ENCODE measurements at regions not wholly inside any gene's neighbourhood (a gene's known extent, or its start where the extent isn't known, plus 50 kb on each side); places are given as distances from the start of the nearest gene placed in this dataset.

DNA sequence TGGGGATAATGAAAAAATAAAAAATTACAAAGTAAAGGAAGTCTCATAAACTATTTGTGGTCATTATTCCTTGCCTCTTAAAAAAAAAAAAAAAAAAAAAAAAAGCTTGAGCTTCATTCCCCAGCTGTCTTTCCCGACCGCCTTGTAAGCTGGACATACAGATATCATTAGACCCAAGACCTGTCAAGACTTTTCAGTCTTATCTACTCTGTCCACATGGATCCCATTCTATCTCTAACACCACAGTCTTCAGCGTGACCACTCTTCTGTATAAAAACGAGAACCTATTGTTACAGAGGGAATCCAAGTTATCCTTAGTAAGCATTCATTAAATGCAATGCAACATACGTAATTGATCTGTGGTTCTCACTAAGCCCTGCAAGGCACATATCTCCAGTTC lies 423.5 kb downstream of the MEI4 start:
- WGBS = 82% methylated on average over 5 of the region's 5 CpGs
- no peak for DNase-seq (ENCODE audit: low spot score)
- no peaks in the 10 kb centered on the region for H3K36me3 ChIP-seq (ENCODE audit: control insufficient read depth in 4 of 4, insufficient read depth in 3 of 4, low read depth in 1 of 4, low read length in 3 of 4)

DNA sequence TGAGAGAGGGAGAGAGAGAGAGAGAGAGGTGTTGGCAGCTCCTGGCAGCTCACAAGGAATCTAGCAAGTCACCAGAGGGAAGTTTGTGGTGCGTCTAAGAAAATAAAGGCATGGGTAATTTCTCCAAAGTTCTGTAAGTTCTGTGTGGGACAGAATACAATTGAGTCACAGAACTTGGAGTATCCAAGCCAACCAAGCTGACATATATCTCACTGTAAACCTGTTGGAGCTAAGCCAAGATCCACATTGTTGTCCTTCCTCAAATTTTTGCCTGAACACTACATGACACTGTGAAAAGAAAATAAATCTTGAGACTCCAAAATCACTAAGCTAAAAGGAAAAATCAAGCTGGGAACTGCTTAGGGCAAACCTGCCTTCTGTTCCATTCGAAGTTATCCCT lies 436.7 kb downstream of the MEI4 start:
- WGBS = 68% methylated on average over 2 of the region's 2 CpGs
- no peak overlapping the region for H3K27ac ChIP-seq (ENCODE audit: low read depth in 1 of 2, low read length in 2 of 2)
- H3K4me3 ChIP-seq (ENCODE audit: low read depth in 1 of 3, low read length in 3 of 3) = no peak overlapping the region
- H3K4me1 ChIP-seq (ENCODE audit: control insufficient read depth in 4 of 4, insufficient read depth in 4 of 4, low read length in 3 of 4) = no peaks in the 10 kb centered on the region
- H3K9me3 ChIP-seq (ENCODE audit: control insufficient read depth in 4 of 4, low read length in 3 of 4) = no peaks in the 10 kb centered on the region
- H3K27me3 ChIP-seq (ENCODE audit: control insufficient read depth in 4 of 4, insufficient read depth in 4 of 4, low read length in 3 of 4) = no peaks in the 10 kb centered on the region
- no peaks in the 10 kb centered on the region for H3K36me3 ChIP-seq (ENCODE audit: control insufficient read depth in 4 of 4, insufficient read depth in 3 of 4, low read depth in 1 of 4, low read length in 3 of 4)
- no peak for DNase-seq (ENCODE audit: low spot score)
- no peak for TF ChIP-seq YY1 (IDR thresholded peaks at IDR 0.05)
- TF ChIP-seq RAD21 (IDR thresholded peaks at IDR 0.05) = no peak
- TF ChIP-seq EGR1 (IDR thresholded peaks at IDR 0.05; ENCODE audit: low read depth in 2 of 2) = no peak
- no peak for TF ChIP-seq HNF4A (conservative IDR thresholded peaks at IDR 0.05)
- TF ChIP-seq NR2F2 (IDR thresholded peaks at IDR 0.05) = no peak
- TF ChIP-seq FOXA1 (IDR thresholded peaks at IDR 0.05) = no peak
- TF ChIP-seq RXRA (IDR thresholded peaks at IDR 0.05) = no peak
- no peak for TF ChIP-seq FOXA2 (IDR thresholded peaks at IDR 0.05)
- TF ChIP-seq TAF1 (conservative IDR thresholded peaks at IDR 0.05) = no peak
- TF ChIP-seq, protein P1, sequence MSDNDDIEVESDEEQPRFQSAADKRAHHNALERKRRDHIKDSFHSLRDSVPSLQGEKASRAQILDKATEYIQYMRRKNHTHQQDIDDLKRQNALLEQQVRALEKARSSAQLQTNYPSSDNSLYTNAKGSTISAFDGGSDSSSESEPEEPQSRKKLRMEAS (IDR thresholded peaks at IDR 0.05) = no peak
- TF ChIP-seq HNF4G (IDR thresholded peaks at IDR 0.05) = no peak
- TF ChIP-seq, protein P2, sequence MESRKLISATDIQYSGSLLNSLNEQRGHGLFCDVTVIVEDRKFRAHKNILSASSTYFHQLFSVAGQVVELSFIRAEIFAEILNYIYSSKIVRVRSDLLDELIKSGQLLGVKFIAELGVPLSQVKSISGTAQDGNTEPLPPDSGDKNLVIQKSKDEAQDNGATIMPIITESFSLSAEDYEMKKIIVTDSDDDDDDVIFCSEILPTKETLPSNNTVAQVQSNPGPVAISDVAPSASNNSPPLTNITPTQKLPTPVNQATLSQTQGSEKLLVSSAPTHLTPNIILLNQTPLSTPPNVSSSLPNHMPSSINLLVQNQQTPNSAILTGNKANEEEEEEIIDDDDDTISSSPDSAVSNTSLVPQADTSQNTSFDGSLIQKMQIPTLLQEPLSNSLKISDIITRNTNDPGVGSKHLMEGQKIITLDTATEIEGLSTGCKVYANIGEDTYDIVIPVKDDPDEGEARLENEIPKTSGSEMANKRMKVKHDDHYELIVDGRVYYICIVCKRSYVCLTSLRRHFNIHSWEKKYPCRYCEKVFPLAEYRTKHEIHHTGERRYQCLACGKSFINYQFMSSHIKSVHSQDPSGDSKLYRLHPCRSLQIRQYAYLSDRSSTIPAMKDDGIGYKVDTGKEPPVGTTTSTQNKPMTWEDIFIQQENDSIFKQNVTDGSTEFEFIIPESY (IDR thresholded peaks at IDR 0.05) = no peak
- no peak overlapping the region for H3K9ac ChIP-seq (ENCODE audit: low read depth in 1 of 2, low read length in 2 of 2)

More for the DNA sequence above, 423.5 kb downstream of the MEI4 start:
- Histone ChIP-seq H3K27me3 (ENCODE audit: control insufficient read depth in 4 of 4, insufficient read depth in 4 of 4, low read length in 3 of 4) (no peaks in the 10 kb centered on the region), H3K4me3 (ENCODE audit: low read depth in 1 of 3, low read length in 3 of 3) (no peak overlapping the region), H3K4me1 (ENCODE audit: control insufficient read depth in 4 of 4, insufficient read depth in 4 of 4, low read length in 3 of 4) (no peaks in the 10 kb centered on the region), H3K9me3 (ENCODE audit: control insufficient read depth in 4 of 4, low read length in 3 of 4) (no peaks in the 10 kb centered on the region), H3K27ac (ENCODE audit: low read depth in 1 of 2, low read length in 2 of 2) (no peak overlapping the region), H3K9ac (ENCODE audit: low read depth in 1 of 2, low read length in 2 of 2) (no peak overlapping the region)
- no peak for TF ChIP-seq FOXA2 (IDR thresholded peaks at IDR 0.05)
- TF ChIP-seq, protein P3, sequence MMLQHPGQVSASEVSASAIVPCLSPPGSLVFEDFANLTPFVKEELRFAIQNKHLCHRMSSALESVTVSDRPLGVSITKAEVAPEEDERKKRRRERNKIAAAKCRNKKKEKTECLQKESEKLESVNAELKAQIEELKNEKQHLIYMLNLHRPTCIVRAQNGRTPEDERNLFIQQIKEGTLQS (IDR thresholded peaks at IDR 0.05) = no peak
- TF ChIP-seq GABPA (IDR thresholded peaks at IDR 0.05 in 1 of 2, conservative IDR thresholded peaks at IDR 0.05 in 1 of 2) = no peak
- TF ChIP-seq FOXA1 (IDR thresholded peaks at IDR 0.05) = no peak
- no peak for TF ChIP-seq RXRA (IDR thresholded peaks at IDR 0.05)
- TF ChIP-seq SP1 (IDR thresholded peaks at IDR 0.05) = no peak
- TF ChIP-seq HNF4G (IDR thresholded peaks at IDR 0.05) = no peak
- no peak for TF ChIP-seq YY1 (IDR thresholded peaks at IDR 0.05)
- no peak for TF ChIP-seq EGR1 (IDR thresholded peaks at IDR 0.05; ENCODE audit: low read depth in 2 of 2)
- TF ChIP-seq, protein P2 (IDR thresholded peaks at IDR 0.05) = no peak

DNA sequence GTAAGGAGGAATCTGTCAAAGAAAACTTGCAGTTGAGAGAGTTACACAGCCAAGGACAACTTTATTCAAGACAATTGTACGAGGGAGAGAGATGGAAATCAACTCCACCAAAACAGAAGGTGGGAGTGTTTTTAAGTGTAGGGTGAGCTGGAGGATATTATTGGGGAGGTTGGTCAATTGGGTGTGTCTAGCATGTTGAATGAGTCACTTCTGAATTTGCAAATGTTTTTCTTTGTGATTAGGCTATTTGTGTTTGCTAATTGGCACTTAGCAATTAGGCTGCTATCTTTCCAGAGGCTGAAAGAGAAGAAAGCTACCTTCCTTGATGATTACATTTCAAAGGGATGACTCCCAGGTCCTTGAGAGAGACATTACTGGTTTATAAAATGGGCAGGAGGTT lies 441.1 kb downstream of the MEI4 start:
- Histone ChIP-seq H3K27ac (ENCODE audit: low read depth in 1 of 2, low read length in 2 of 2) (no peak overlapping the region), H3K27me3 (ENCODE audit: control insufficient read depth in 4 of 4, insufficient read depth in 4 of 4, low read length in 3 of 4) (no peaks in the 10 kb centered on the region), H3K9me3 (ENCODE audit: control insufficient read depth in 4 of 4, low read length in 3 of 4) (no peaks in the 10 kb centered on the region), H3K36me3 (ENCODE audit: control insufficient read depth in 4 of 4, insufficient read depth in 3 of 4, low read depth in 1 of 4, low read length in 3 of 4) (no peaks in the 10 kb centered on the region), H3K4me1 (ENCODE audit: control insufficient read depth in 4 of 4, insufficient read depth in 4 of 4, low read length in 3 of 4) (no peaks in the 10 kb centered on the region), H3K9ac (ENCODE audit: low read depth in 1 of 2, low read length in 2 of 2) (no peak overlapping the region), H3K4me3 (ENCODE audit: low read depth in 1 of 3, low read length in 3 of 3) (no peak overlapping the region)
- WGBS = 44% methylated on average over 1 of the region's 1 CpG
- no peak for DNase-seq (ENCODE audit: low spot score)
- no peak for TF ChIP-seq FOXA1 (IDR thresholded peaks at IDR 0.05)
- TF ChIP-seq RXRA (IDR thresholded peaks at IDR 0.05) = no peak
- TF ChIP-seq YY1 (IDR thresholded peaks at IDR 0.05) = no peak
- no peak for TF ChIP-seq SP1 (IDR thresholded peaks at IDR 0.05)
- TF ChIP-seq HNF4G (IDR thresholded peaks at IDR 0.05) = no peak
- no peak for TF ChIP-seq RAD21 (IDR thresholded peaks at IDR 0.05)
- no peak for TF ChIP-seq GABPA (IDR thresholded peaks at IDR 0.05 in 1 of 2, conservative IDR thresholded peaks at IDR 0.05 in 1 of 2)
- TF ChIP-seq, protein P1 (IDR thresholded peaks at IDR 0.05) = no peak
- TF ChIP-seq, protein P4, sequence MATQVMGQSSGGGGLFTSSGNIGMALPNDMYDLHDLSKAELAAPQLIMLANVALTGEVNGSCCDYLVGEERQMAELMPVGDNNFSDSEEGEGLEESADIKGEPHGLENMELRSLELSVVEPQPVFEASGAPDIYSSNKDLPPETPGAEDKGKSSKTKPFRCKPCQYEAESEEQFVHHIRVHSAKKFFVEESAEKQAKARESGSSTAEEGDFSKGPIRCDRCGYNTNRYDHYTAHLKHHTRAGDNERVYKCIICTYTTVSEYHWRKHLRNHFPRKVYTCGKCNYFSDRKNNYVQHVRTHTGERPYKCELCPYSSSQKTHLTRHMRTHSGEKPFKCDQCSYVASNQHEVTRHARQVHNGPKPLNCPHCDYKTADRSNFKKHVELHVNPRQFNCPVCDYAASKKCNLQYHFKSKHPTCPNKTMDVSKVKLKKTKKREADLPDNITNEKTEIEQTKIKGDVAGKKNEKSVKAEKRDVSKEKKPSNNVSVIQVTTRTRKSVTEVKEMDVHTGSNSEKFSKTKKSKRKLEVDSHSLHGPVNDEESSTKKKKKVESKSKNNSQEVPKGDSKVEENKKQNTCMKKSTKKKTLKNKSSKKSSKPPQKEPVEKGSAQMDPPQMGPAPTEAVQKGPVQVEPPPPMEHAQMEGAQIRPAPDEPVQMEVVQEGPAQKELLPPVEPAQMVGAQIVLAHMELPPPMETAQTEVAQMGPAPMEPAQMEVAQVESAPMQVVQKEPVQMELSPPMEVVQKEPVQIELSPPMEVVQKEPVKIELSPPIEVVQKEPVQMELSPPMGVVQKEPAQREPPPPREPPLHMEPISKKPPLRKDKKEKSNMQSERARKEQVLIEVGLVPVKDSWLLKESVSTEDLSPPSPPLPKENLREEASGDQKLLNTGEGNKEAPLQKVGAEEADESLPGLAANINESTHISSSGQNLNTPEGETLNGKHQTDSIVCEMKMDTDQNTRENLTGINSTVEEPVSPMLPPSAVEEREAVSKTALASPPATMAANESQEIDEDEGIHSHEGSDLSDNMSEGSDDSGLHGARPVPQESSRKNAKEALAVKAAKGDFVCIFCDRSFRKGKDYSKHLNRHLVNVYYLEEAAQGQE (IDR thresholded peaks at IDR 0.05) = no peak
- TF ChIP-seq, protein P3 (IDR thresholded peaks at IDR 0.05) = no peak
- TF ChIP-seq, protein P2 (IDR thresholded peaks at IDR 0.05) = no peak
